ENCODE measurements at regions not wholly inside any gene's neighbourhood (a gene's known extent, or its start where the extent isn't known, plus 50 kb on each side); places are given as distances from the start of the nearest gene placed in this dataset.

DNA sequence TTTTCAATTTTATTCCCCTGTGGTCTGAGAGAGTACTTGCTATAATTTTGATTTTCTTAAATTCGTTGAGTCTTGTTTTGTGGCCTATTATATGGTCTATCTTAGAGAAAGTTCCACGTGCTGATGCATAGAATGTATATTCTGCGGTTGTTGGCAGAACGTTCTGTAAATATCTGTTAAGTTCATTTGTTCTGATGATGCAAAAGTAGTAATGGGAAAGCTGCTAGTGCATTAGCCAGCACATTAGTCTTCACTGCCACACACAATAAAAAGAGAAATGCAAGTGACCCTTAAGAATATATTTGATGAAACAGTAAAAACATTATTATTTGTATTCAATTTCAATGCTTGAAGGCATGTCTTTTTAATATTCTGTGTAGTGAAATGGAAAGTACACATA lies 84.8 kb downstream of the GTPBP8 start:
- TF ChIP-seq, protein P1, sequence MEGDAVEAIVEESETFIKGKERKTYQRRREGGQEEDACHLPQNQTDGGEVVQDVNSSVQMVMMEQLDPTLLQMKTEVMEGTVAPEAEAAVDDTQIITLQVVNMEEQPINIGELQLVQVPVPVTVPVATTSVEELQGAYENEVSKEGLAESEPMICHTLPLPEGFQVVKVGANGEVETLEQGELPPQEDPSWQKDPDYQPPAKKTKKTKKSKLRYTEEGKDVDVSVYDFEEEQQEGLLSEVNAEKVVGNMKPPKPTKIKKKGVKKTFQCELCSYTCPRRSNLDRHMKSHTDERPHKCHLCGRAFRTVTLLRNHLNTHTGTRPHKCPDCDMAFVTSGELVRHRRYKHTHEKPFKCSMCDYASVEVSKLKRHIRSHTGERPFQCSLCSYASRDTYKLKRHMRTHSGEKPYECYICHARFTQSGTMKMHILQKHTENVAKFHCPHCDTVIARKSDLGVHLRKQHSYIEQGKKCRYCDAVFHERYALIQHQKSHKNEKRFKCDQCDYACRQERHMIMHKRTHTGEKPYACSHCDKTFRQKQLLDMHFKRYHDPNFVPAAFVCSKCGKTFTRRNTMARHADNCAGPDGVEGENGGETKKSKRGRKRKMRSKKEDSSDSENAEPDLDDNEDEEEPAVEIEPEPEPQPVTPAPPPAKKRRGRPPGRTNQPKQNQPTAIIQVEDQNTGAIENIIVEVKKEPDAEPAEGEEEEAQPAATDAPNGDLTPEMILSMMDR (conservative IDR thresholded peaks at IDR 0.05; ENCODE audit: low read depth, low read length) = no peak
- DNase-seq (ENCODE audit: low read depth) = no peak
- H3K4me3 ChIP-seq (ENCODE audit: low read depth, low read length) = no peak overlapping the region

DNA sequence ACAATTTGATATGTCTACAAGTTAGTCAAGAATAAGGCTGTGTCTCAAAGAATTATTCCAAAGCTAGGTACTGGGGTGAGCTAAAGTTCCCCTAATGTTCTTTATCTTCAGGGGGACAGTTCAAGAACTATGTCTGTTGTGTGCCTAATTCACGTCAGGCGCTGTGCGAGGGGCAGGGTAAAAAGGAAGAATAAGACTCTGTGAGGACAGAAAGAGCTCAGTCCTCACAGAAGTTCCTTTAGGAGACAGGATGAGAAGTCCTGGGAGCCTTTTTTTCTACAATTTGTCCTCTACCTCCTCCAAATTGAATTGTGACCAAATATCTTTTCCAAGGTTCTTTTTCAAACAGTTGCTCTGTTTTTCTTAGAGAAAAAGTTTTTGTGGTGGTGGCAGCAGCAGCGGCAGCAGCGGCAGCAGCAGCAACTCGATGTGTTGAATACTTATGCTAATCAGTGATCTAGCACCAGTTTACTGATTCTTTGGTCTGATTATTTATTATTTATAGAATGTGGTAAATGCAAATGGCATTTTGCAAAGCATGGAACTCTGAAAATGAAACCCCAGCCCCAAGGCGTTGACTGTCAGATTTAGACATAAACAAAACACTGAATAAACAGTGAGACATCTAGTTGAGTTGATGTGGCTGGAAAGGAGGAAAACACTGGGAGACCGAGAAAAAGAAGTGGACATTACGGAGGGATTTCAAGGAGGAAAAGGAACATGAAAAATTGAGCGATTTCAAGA lies 88.6 kb downstream of the GTPBP8 start:
- H3K4me3 ChIP-seq (ENCODE audit: low read depth, low read length) = peak overlapping the region; percentile 2
- no peak for DNase-seq (ENCODE audit: low read depth)
- TF ChIP-seq, protein P1 (conservative IDR thresholded peaks at IDR 0.05; ENCODE audit: low read depth, low read length) = no peak

DNA sequence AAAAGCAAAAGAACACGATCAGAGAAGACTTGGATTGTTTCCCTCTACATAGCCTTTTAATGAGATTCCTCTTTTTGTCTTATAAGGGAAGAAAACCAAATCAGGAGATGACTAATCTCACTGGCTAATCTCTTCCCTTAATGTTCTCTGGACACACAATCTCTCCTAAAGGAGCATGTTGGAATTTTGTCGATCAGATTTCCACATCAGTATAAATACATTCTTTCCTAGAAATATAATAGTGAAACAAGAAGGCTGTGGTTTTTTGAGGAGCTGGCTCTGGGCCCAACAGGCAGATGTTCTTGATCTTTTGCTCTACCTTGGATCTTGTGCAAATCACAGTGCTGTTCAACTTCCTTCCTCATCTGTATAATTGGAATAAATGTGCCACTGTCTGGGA lies 94.0 kb downstream of the GTPBP8 start:
- H3K4me3 ChIP-seq (ENCODE audit: low read depth, low read length) = no peak overlapping the region
- TF ChIP-seq, protein P1 (conservative IDR thresholded peaks at IDR 0.05; ENCODE audit: low read depth, low read length) = no peak
- DNase-seq (ENCODE audit: low read depth) = peak; percentile 63

DNA sequence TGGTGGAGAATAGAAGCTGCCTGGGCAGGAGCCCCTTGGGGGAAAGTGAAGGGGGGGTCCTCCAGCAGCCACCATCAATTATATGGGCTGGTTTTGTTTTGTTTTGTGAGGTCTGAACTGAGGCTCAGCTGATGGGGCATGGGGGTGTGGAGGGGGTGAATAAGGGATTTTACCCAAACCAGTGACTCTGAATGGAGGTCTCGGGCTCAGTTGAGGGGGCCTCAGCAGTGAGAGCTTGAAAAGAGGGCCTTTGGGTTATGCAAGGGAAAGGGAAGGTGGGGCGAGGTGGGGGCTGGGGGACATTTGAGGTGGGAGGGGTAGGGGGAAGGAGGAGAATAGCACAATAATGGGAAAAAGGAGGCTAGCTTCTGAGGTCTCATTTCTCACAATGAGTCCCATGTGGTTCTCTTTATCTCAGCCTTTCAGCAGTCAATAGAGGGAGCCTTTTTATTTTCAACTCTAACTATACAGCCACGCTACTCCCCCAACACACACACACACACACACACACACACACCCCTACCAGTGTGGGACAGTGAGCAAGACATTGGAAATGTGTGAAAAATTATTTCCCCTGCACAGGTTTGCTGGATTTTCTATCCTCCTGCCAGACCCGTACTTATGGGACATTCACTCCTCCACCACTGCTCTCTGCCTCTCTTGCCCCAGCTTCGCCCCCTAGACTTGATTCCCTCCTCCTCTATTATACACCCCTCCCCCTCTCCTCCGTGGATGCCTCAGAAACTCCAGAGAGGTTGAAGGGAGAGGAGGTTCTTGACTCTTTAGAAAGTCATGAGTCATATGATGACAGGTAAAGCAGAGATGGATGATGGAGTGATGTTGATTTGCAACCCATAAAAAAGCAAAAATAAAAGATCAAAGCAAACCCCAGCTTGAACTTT lies 96.0 kb downstream of the GTPBP8 start:
- no peak for DNase-seq (ENCODE audit: low read depth)
- no peak overlapping the region for H3K4me3 ChIP-seq (ENCODE audit: low read depth, low read length)
- TF ChIP-seq, protein P1 (conservative IDR thresholded peaks at IDR 0.05; ENCODE audit: low read depth, low read length) = peak; percentile 6

DNA sequence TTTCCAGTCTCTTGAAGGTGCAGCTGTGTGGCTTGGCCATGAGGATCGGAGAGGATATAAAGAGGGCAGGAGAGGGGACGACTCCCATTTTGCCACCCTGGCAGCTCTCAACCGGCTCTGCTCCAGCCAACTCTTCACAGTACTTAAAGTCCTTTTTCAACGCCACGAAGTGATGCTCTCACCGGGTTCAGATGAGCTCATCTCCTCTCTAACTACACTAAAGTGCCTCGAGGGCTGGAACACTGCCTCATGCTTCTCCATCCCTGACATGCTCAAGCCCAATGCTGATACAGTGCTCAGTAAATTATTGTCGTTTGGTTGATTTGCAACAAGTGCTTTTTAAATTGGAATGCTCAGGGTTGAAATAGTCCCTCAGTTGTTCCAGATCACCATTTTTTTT lies 97.8 kb downstream of the GTPBP8 start:
- no peak for DNase-seq (ENCODE audit: low read depth)
- H3K4me3 ChIP-seq (ENCODE audit: low read depth, low read length) = no peak overlapping the region
- TF ChIP-seq, protein P1 (conservative IDR thresholded peaks at IDR 0.05; ENCODE audit: low read depth, low read length) = no peak

- H3K4me3 ChIP-seq (ENCODE audit: low read depth, low read length) = no peak overlapping the region
- DNase-seq (ENCODE audit: low read depth) = no peak
- TF ChIP-seq, protein P1 (conservative IDR thresholded peaks at IDR 0.05; ENCODE audit: low read depth, low read length) = no peak
Measured at GRCh38 chr3:113091417-113091816, 100.6 kb downstream of the GTPBP8 start.

All from choroid plexus epithelial cell (primary cell).